GM12878 (cell line): ENCODE measurements at regions not wholly inside any gene's neighbourhood (a gene's known extent, or its start where the extent isn't known, plus 50 kb on each side); places are given as distances from the start of the nearest gene placed in this dataset.

Experiments
- ATAC-seq: fragments of 200-7000 bp; cut with Tn5 transposase; 3 replicates; pipeline ENCODE4 v1.9.1; 2020; ENCODE audit warnings: mild to moderate bottlenecking, moderate library complexity
- BruUV-seq: library from RNA; stranded (reverse); fragments of 400-500 nt; replicated peaks from 2 replicates; lab custom pipeline; 2021; lab: Mats Ljungman, UMichigan
- CTCF ChIA-PET: fragments of 300-600 bp; sonication (Branson Sonifier 250); formaldehyde crosslinking; extraction: SDS; loops from one replicate; lab custom pipeline; 2021; ENCODE audit warnings: inconsistent platforms; lab: Yijun Ruan, JAX
- POLR2A ChIA-PET: fragments of 350-600 bp; formaldehyde crosslinking; extraction: SDS; loops from one replicate; lab custom pipeline; 2021; ENCODE audit warnings: inconsistent platforms; lab: Charles Lee
- RAD21 ChIA-PET: fragments of 300-600 bp; sonication (Branson Sonifier 250); formaldehyde crosslinking; loops from one replicate; lab custom pipeline; 2023; ENCODE audit warnings: antibody characterized with exemption; ENCODE audit not compliant: unreplicated experiment; lab: Charles Lee
- SMC1A ChIA-PET: fragments of 300-600 bp; sonication (Branson Sonifier 250); formaldehyde crosslinking; loops from one replicate; lab custom pipeline; 2023; ENCODE audit not compliant: unreplicated experiment, uncharacterized antibody; lab: Charles Lee
- DNase-seq: peaks from one replicate; pipeline ENCODE4 v3.0.0-alpha.2; 2011; ENCODE audit warnings: low read depth, low spot score
- FAIRE-seq: peaks from 3 replicates; lab custom pipeline; 2011; peaks lifted over from hg19 to GRCh38; lab: Jason Lieb, UNC
- H2AFZ ChIP-seq: 2 replicates; pipeline ENCODE4 v1.6.0; 2011; ENCODE audit warnings: low read depth, low read length, control low read depth; ENCODE audit not compliant: control insufficient read depth
- H3K27ac ChIP-seq: 2 replicates; pipeline ENCODE4 v1.5.1; 2011; ENCODE audit warnings: control low read depth; ENCODE audit not compliant: control insufficient read depth, insufficient read depth
- H3K27me3 ChIP-seq, 2 experiments: replicated peaks in 1 of 2; 2 replicates each; pipeline versions ENCODE4 v1.6.0 to v1.6.1; 2011; ENCODE audit warnings: low read length in 1 of 2; ENCODE audit not compliant: control insufficient read depth in 2 of 2, insufficient read depth in 2 of 2
- H3K36me3 ChIP-seq, 2 experiments: 2 replicates each; pipeline ENCODE4 v1.5.1; 2011; ENCODE audit warnings: low read length in 1 of 2; ENCODE audit not compliant: control insufficient read depth in 2 of 2, insufficient read depth in 2 of 2
- H3K4me1 ChIP-seq: 2 replicates; pipeline ENCODE4 v1.6.1; 2011; ENCODE audit warnings: mild to moderate bottlenecking, low read length, moderate library complexity, mixed read lengths; ENCODE audit not compliant: control insufficient read depth, insufficient read depth
- H3K4me2 ChIP-seq: 2 replicates; pipeline ENCODE4 v1.6.0; 2011; ENCODE audit warnings: control low read depth; ENCODE audit not compliant: control insufficient read depth, insufficient read depth
- H3K4me3 ChIP-seq: fragments of 200-600 bp; sonication (generic); 2 replicates; pipeline ENCODE4 v1.5.1; 2016
- H3K79me2 ChIP-seq: 2 replicates; pipeline ENCODE4 v1.6.0; 2011; ENCODE audit warnings: low read length; ENCODE audit not compliant: control insufficient read depth, insufficient read depth
- H3K9ac ChIP-seq: 2 replicates; pipeline ENCODE4 v1.8.0; 2011; ENCODE audit warnings: low read length, control low read depth, mixed read lengths; ENCODE audit not compliant: control insufficient read depth, insufficient read depth
- H3K9me3 ChIP-seq: replicated peaks from 3 replicates; pipeline ENCODE4 v1.5.1; 2011; ENCODE audit warnings: mild to moderate bottlenecking, low read length; ENCODE audit not compliant: control insufficient read depth, insufficient read depth
- H4K20me1 ChIP-seq: 2 replicates; pipeline ENCODE4 v1.6.0; 2011; ENCODE audit not compliant: control insufficient read depth, insufficient read depth
- CEBPB ChIP-seq, 2 experiments: fragments of 150-350 bp in 1 of 2; IDR thresholded peaks; 2 replicates each; pipeline ENCODE4 v1.6.1; 2012 to 2014; ENCODE audit warnings: low read depth in 2 of 2, low read length in 2 of 2, borderline replicate concordance in 1 of 2, inconsistent platforms in 1 of 2
- CREM ChIP-seq: IDR thresholded peaks from 2 replicates; pipeline ENCODE4 v1.6.1; 2014; ENCODE audit warnings: antibody characterized with exemption, low read depth
- KDM1A ChIP-seq: fragments of 200-600 bp; sonication (generic); IDR thresholded peaks from 2 replicates; pipeline ENCODE4 v1.6.1; 2016; ENCODE audit warnings: borderline replicate concordance
- NFYB ChIP-seq: IDR thresholded peaks from 2 replicates; pipeline ENCODE4 v1.6.1; 2011; ENCODE audit warnings: low read depth, mild to moderate bottlenecking, low read length, improper control_type of control experiment, moderate library complexity; ENCODE audit not compliant: insufficient read depth
- RAD21 ChIP-seq: IDR thresholded peaks from 2 replicates; pipeline ENCODE4 v1.6.1; 2011; ENCODE audit warnings: mild to moderate bottlenecking, low read depth, low read length, moderate library complexity; ENCODE audit not compliant: insufficient read depth
- RAD51 ChIP-seq: fragments of 450-650 bp; IDR thresholded peaks from 2 replicates; pipeline ENCODE4 v1.6.1; 2016; ENCODE audit warnings: moderate library complexity, mild to moderate bottlenecking, inconsistent platforms
- TCF12 ChIP-seq: IDR thresholded peaks from 2 replicates; pipeline ENCODE4 v1.6.1; 2011; ENCODE audit warnings: low read depth, mild to moderate bottlenecking, low read length
- WGBS: methylation state at CpG from one replicate; pipeline ENCODE4 v1.1.6; 2016; ENCODE audit warnings: low lambda C conversion rate; ENCODE audit not compliant: insufficient replicate concordance, insufficient coverage; ENCODE audit errors: missing lambda C conversion rate; 5-methylcytosine and 5-hydroxymethylcytosine counted together
- in situ Hi-C: fragments of 300-500 bp; cut with MboI; formaldehyde crosslinking; loops from 9 replicates; pipeline ENCODE4 v1.14.3; 2018; ENCODE audit warnings: mixed read lengths
- intact Hi-C: fragments of 100-400 bp; cut with micrococcal nuclease; formaldehyde crosslinking; loops from one replicate; pipeline ENCODE4 v1.14.2; 2022; ENCODE audit not compliant: unreplicated experiment
- TF ChIP-seq, protein P1 (sequence below): IDR thresholded peaks from 2 replicates; pipeline ENCODE4 v1.6.1; 2012; ENCODE audit warnings: low read depth, low read length, improper control_type of control experiment
- TF ChIP-seq, protein P2 (sequence below): fragments of 450-650 bp; IDR thresholded peaks from 2 replicates; pipeline ENCODE4 v1.6.1; 2017; ENCODE audit warnings: low read depth, mild to moderate bottlenecking, moderate library complexity

GRCh38 chr6:6909111-6909510, 198.7 kb upstream of the RREB1 start:
- ChIA-PET SMC1A (no interaction called here), CTCF (no interaction called here), POLR2A (no interaction called here), RAD21 (no interaction called here)
- FAIRE-seq (no peak), ATAC-seq (no peak), DNase-seq (no peak)
- Histone ChIP-seq H2AFZ (no peak overlapping the region), H3K36me3 (no peaks in the 10 kb centered on the region), H3K4me2 (no peak overlapping the region), H3K9me3 (no peaks in the 10 kb centered on the region), H3K4me3 (no peak overlapping the region), H3K27ac (no peak overlapping the region), H3K9ac (no peak overlapping the region), H3K27me3 (no peaks in the 10 kb centered on the region; a peak in 1 of 4 replicates), H4K20me1 (no peaks in the 10 kb centered on the region), H3K4me1 (no peaks in the 10 kb centered on the region), H3K79me2 (no peaks in the 10 kb centered on the region)
- BruUV-seq, result no TSS peak
- intact Hi-C loops, result no loop called here
- 46% methylated on average over 9 of the region's 9 CpGs for WGBS
- TF ChIP-seq, protein P1, sequence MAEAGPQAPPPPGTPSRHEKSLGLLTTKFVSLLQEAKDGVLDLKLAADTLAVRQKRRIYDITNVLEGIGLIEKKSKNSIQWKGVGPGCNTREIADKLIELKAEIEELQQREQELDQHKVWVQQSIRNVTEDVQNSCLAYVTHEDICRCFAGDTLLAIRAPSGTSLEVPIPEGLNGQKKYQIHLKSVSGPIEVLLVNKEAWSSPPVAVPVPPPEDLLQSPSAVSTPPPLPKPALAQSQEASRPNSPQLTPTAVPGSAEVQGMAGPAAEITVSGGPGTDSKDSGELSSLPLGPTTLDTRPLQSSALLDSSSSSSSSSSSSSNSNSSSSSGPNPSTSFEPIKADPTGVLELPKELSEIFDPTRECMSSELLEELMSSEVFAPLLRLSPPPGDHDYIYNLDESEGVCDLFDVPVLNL, result no peak
- TF ChIP-seq CEBPB (IDR thresholded peaks at IDR 0.05; ENCODE audit: borderline replicate concordance in 1 of 2, low read depth in 2 of 2, low read length in 2 of 2), result no peak
- TF ChIP-seq RAD51, result no peak
- no peak for TF ChIP-seq KDM1A
- no peak for TF ChIP-seq NFYB
- no peak for TF ChIP-seq TCF12
- TF ChIP-seq, protein P2, sequence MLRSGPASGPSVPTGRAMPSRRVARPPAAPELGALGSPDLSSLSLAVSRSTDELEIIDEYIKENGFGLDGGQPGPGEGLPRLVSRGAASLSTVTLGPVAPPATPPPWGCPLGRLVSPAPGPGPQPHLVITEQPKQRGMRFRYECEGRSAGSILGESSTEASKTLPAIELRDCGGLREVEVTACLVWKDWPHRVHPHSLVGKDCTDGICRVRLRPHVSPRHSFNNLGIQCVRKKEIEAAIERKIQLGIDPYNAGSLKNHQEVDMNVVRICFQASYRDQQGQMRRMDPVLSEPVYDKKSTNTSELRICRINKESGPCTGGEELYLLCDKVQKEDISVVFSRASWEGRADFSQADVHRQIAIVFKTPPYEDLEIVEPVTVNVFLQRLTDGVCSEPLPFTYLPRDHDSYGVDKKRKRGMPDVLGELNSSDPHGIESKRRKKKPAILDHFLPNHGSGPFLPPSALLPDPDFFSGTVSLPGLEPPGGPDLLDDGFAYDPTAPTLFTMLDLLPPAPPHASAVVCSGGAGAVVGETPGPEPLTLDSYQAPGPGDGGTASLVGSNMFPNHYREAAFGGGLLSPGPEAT, result no peak
- TF ChIP-seq RAD21, result no peak
- TF ChIP-seq CREM, result no peak
- in situ Hi-C loops, result no loop called here
